CD14-positive monocyte (primary cell): ENCODE measurements at regions not wholly inside any gene's neighbourhood (a gene's known extent, or its start where the extent isn't known, plus 50 kb on each side); places are given as distances from the start of the nearest gene placed in this dataset.

Experiments used
- DNase-seq, 3 donors: peaks; one replicate each; pipeline ENCODE4 v3.0.0-alpha.2; 2011 to 2022
- H2AFZ ChIP-seq: 2 replicates; pipeline ENCODE4 v1.6.0; 2012; ENCODE audit warnings: mild to moderate bottlenecking, low read depth, low read length, inconsistent platforms; ENCODE audit not compliant: insufficient read depth, poor library complexity, severe bottlenecking
- H3K27ac ChIP-seq, 2 donors: 1 replicate in 1 of 2; 2 replicates in 1 of 2; pipeline ENCODE4 v1.5.1; 2012 to 2013; ENCODE audit warnings: low read length in 2 of 2, control low read depth in 1 of 2, inconsistent platforms in 1 of 2, low read depth in 1 of 2, mild to moderate bottlenecking in 1 of 2
- H3K27me3 ChIP-seq, 2 donors: one replicate each; pipeline versions ENCODE4 v1.6.0 to v1.6.1; 2011 to 2013; ENCODE audit warnings: low read length in 2 of 2; ENCODE audit not compliant: control insufficient read depth in 2 of 2, insufficient read depth in 2 of 2
- H3K36me3 ChIP-seq, 2 donors: replicated peaks in 1 of 2; 1 replicate in 1 of 2; 2 replicates in 1 of 2; pipeline versions ENCODE4 v1.5.1 to v1.6.1; 2012 to 2013; ENCODE audit warnings: low read length in 2 of 2, control low read depth in 1 of 2, inconsistent platforms in 1 of 2, mild to moderate bottlenecking in 1 of 2; ENCODE audit not compliant: insufficient read depth in 2 of 2, control insufficient read depth in 1 of 2
- H3K4me1 ChIP-seq, 2 donors: 1 replicate in 1 of 2; 2 replicates in 1 of 2; pipeline versions ENCODE4 v1.5.1 to v1.6.1; 2012 to 2013; ENCODE audit warnings: low read length in 2 of 2, control low read depth in 1 of 2, inconsistent platforms in 1 of 2, mild to moderate bottlenecking in 1 of 2, moderate library complexity in 1 of 2; ENCODE audit not compliant: insufficient read depth in 2 of 2, control insufficient read depth in 1 of 2
- H3K4me2 ChIP-seq: replicated peaks from 2 replicates; pipeline ENCODE3; 2012; ENCODE audit warnings: low read length, moderate library complexity, mild to moderate bottlenecking; ENCODE audit not compliant: poor library complexity, severe bottlenecking; ENCODE audit errors: extremely low read depth
- H3K4me3 ChIP-seq, 3 experiments: fragments of 200-600 bp in 1 of 3; sonication (generic) in 1 of 3; replicated peaks in 1 of 3; 1 replicate in 2 of 3; 2 replicates in 1 of 3; pipeline ENCODE4 v1.5.1; 2011 to 2013; ENCODE audit warnings: low read length in 3 of 3, mild to moderate bottlenecking in 3 of 3, control low read depth in 2 of 3, low read depth in 2 of 3, inconsistent platforms in 1 of 3, moderate library complexity in 1 of 3
- H3K79me2 ChIP-seq: 2 replicates; pipeline ENCODE4 v1.6.0; 2012; ENCODE audit warnings: mild to moderate bottlenecking, control low read depth, inconsistent platforms, low read length, moderate library complexity; ENCODE audit not compliant: insufficient read depth
- H3K9ac ChIP-seq: 2 replicates; pipeline ENCODE4 v1.6.0; 2017; ENCODE audit warnings: low read length, mild to moderate bottlenecking; ENCODE audit not compliant: insufficient read depth, poor library complexity, severe bottlenecking
- H3K9me3 ChIP-seq, 2 donors: replicated peaks in 1 of 2; 1 replicate in 1 of 2; 2 replicates in 1 of 2; pipeline versions ENCODE4 v1.5.1 to v1.6.1; 2012 to 2013; ENCODE audit warnings: low read length in 2 of 2, control low read depth in 1 of 2; ENCODE audit not compliant: control insufficient read depth in 1 of 2, insufficient read depth in 1 of 2
- H4K20me1 ChIP-seq: 2 replicates; pipeline ENCODE4 v1.6.0; 2012; ENCODE audit warnings: mild to moderate bottlenecking, low read length, control low read depth, moderate library complexity; ENCODE audit not compliant: insufficient read depth
- H3K27ac Mint-ChIP-seq, 7 donors: one replicate each; pipeline ENCODE4 v1.8.0; 2020; ENCODE audit warnings: mild to moderate bottlenecking in 7 of 7, mixed read lengths in 7 of 7, moderate library complexity in 6 of 7, inconsistent platforms in 2 of 7
- H3K27me3 Mint-ChIP-seq, 3 donors: one replicate each; pipeline ENCODE4 v1.8.0; 2021 to 2022; ENCODE audit warnings: low read depth in 3 of 3, mild to moderate bottlenecking in 3 of 3, mixed read lengths in 3 of 3, moderate library complexity in 3 of 3, inconsistent platforms in 1 of 3
- H3K36me3 Mint-ChIP-seq, 2 donors: one replicate each; pipeline ENCODE4 v1.8.0; 2020; ENCODE audit warnings: mixed read lengths in 2 of 2, inconsistent platforms in 1 of 2, mild to moderate bottlenecking in 1 of 2
- H3K4me1 Mint-ChIP-seq: one replicate; pipeline ENCODE4 v1.8.0; 2020; ENCODE audit warnings: mild to moderate bottlenecking, mixed read lengths
- H3K4me3 Mint-ChIP-seq, 2 donors: one replicate each; pipeline ENCODE4 v1.8.0; 2020; ENCODE audit warnings: mild to moderate bottlenecking in 2 of 2, mixed read lengths in 2 of 2, moderate library complexity in 1 of 2
- H3K9me3 Mint-ChIP-seq, 7 donors: one replicate each; pipeline ENCODE4 v1.8.0; 2020 to 2022; ENCODE audit warnings: mixed read lengths in 7 of 7, mild to moderate bottlenecking in 6 of 7, moderate library complexity in 6 of 7, inconsistent platforms in 2 of 7
- WGBS: methylation state at CpG from one replicate; pipeline ENCODE4 v1.1.5; 2013; ENCODE audit warnings: missing lambda C conversion rate; ENCODE audit not compliant: insufficient coverage; 5-methylcytosine and 5-hydroxymethylcytosine counted together
- intact Hi-C, 2 donors: fragments of 100-400 bp; cut with micrococcal nuclease; formaldehyde crosslinking; loops; one replicate each; pipeline versions ENCODE4 v1.15.0 to v1.15.1; 2023
- TF ChIP-seq, protein P1 (sequence below): fragments of 200-600 bp; IDR thresholded peaks from one replicate; pipeline ENCODE4 v1.8.0; 2022; ENCODE audit warnings: antibody characterized with exemption, mild to moderate bottlenecking

DNA sequence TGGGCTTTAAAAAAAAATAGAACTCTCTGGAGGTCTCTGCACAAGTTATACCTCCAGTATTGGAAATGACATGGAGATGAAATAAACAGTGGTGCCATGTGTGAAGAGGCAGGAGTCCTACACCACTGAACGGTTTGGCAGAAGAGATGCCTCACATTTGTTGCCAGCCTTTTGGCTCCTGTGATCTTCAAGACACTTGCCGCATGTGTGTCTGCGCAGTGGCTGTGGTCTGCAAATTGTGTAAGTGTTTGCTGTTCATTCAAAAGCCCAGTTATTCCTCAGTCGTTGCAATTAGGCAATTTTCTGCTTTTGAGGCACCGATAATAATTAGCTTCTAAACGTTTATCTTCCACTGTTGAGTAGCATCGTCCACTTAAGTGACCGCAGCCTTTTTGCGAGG, 319.1 kb downstream of the BRD1 start:
- H3K4me2 ChIP-seq = no peak overlapping the region
- Mint-ChIP-seq H3K4me1 (peaks cover 10% of the 10 kb centered on the region), H3K36me3 (peaks cover 0 to 2% of the 10 kb centered on the region in 2 donors), H3K27ac (no peak overlapping the region), H3K9me3 (peaks cover 4 to 22% (median 12%) of the 10 kb centered on the region in 7 donors), H3K27me3 (no peaks in the 10 kb centered on the region), H3K4me3 (no peak overlapping the region)
- H3K9ac ChIP-seq = no peak overlapping the region
- H3K9me3 ChIP-seq = peaks cover 13 to 18% of the 10 kb centered on the region in 2 donors
- H4K20me1 ChIP-seq = no peaks in the 10 kb centered on the region
- intact Hi-C loops = no loop called here
- H2AFZ ChIP-seq = no peak overlapping the region
- no peaks in the 10 kb centered on the region for H3K27me3 ChIP-seq
- no peak overlapping the region for H3K27ac ChIP-seq
- no peak overlapping the region for H3K4me3 ChIP-seq
- no peak for DNase-seq
- WGBS = 96% methylated on average over 7 of the region's 9 CpGs
- TF ChIP-seq, protein P1, sequence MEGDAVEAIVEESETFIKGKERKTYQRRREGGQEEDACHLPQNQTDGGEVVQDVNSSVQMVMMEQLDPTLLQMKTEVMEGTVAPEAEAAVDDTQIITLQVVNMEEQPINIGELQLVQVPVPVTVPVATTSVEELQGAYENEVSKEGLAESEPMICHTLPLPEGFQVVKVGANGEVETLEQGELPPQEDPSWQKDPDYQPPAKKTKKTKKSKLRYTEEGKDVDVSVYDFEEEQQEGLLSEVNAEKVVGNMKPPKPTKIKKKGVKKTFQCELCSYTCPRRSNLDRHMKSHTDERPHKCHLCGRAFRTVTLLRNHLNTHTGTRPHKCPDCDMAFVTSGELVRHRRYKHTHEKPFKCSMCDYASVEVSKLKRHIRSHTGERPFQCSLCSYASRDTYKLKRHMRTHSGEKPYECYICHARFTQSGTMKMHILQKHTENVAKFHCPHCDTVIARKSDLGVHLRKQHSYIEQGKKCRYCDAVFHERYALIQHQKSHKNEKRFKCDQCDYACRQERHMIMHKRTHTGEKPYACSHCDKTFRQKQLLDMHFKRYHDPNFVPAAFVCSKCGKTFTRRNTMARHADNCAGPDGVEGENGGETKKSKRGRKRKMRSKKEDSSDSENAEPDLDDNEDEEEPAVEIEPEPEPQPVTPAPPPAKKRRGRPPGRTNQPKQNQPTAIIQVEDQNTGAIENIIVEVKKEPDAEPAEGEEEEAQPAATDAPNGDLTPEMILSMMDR = no peak
- no peaks in the 10 kb centered on the region for H3K36me3 ChIP-seq
- no peaks in the 10 kb centered on the region for H3K79me2 ChIP-seq
- H3K4me1 ChIP-seq = peaks cover 0 to 4% of the 10 kb centered on the region in 2 donors

DNA sequence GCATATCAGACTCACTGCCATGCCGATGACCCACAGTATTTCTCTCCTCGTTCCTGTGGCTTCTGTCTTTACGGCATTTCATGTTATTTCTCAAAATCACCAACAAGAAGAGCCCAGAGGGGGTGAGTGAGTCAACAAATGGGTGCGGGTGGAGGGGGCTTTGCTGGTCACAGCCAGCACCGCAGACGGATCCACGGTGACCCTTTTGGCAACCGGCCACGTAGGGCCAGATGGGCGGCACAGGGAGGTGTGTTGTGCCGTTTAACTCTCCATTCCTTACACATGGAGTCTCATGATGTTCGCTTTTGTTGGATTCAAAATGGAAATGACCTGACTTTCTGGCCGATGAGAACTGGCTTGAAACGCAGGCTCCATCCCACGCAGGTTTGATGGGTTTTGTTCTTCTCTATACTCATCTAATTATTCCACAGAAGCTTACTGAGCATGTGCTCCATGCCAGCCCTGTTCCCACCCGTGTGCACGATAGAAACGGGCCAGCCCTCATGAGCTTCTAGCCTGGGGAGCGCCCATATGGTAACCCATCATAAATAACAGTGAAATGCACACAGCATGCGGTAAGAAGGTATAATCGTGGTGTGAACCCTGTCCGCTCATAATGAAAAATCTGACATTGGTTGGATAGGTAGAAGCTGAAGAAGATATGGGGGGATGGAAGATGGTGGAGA, 319.9 kb downstream of the BRD1 start:
- Histone ChIP-seq H3K4me2 (no peak overlapping the region), H3K9ac (no peak overlapping the region), H3K27me3 (no peaks in the 10 kb centered on the region), H2AFZ (no peak overlapping the region), H3K4me1 (peaks cover 0 to 4% of the 10 kb centered on the region in 2 donors), H3K27ac (no peak overlapping the region), H3K36me3 (no peaks in the 10 kb centered on the region), H3K9me3 (peaks cover 13 to 18% of the 10 kb centered on the region in 2 donors), H3K4me3 (no peak overlapping the region), H4K20me1 (no peaks in the 10 kb centered on the region), H3K79me2 (no peaks in the 10 kb centered on the region)
- Mint-ChIP-seq H3K36me3 (peaks cover 0 to 4% of the 10 kb centered on the region in 2 donors), H3K27ac (peak overlapping the region in 1 of 7 donors; percentile 8), H3K4me3 (no peak overlapping the region), H3K9me3 (peaks cover 4 to 23% (median 10%) of the 10 kb centered on the region in 7 donors), H3K27me3 (no peaks in the 10 kb centered on the region), H3K4me1 (peaks cover 11% of the 10 kb centered on the region)
- TF ChIP-seq, protein P1 = no peak
- WGBS = 100% methylated on average over 16 of the region's 22 CpGs
- intact Hi-C loops = no loop called here
- DNase-seq = no peak
